Mucosa of descending colon (tissue), 3 donors: ENCODE measurements at regions not wholly inside any gene's neighbourhood (a gene's known extent, or its start where the extent isn't known, plus 50 kb on each side); places are given as distances from the start of the nearest gene placed in this dataset.

Experiments
- ATAC-seq: fragments of 200-7000 bp; cut with Tn5 transposase; one replicate; pipeline ENCODE4 v1.9.1; 2020; ENCODE audit warnings: mild to moderate bottlenecking, moderate library complexity
- DNase-seq, 3 donors: peaks; one replicate each; pipeline ENCODE4 v3.0.0-alpha.2; 2020
- H3K36me3 ChIP-seq: fragments of 200-600 bp; one replicate; pipeline ENCODE4 v1.8.0; 2021; ENCODE audit warnings: low read depth, mild to moderate bottlenecking
- H3K4me1 ChIP-seq: fragments of 200-600 bp; one replicate; pipeline ENCODE4 v1.8.0; 2021; ENCODE audit warnings: low read depth, mild to moderate bottlenecking
- H3K4me3 ChIP-seq: fragments of 200-600 bp; one replicate; pipeline ENCODE4 v1.8.0; 2021; ENCODE audit warnings: mild to moderate bottlenecking
- H3K9me3 ChIP-seq: fragments of 200-600 bp; one replicate; pipeline ENCODE4 v1.8.0; 2021; ENCODE audit warnings: mild to moderate bottlenecking
- intact Hi-C, 2 donors: fragments of 100-400 bp; cut with DNase I in 1 of 2; cut with micrococcal nuclease in 1 of 2; formaldehyde crosslinking; loops; one replicate each; pipeline versions ENCODE4 v1.11.0 to v1.11.1; 2022; cut with DNase I, micrococcal nuclease
- TF ChIP-seq, protein P1 (sequence below): fragments of 200-600 bp; IDR thresholded peaks from one replicate; pipeline ENCODE4 v1.8.0; 2022; ENCODE audit warnings: antibody characterized with exemption, mild to moderate bottlenecking
- donor health status: DM: no; HTN: no; CAD: no; lungs with moderate emphysema.
- donor health status: DM: no; HTN: no; CAD: no.
- donor health status: DM: no; HTN: yes; CAD: no.

GRCh38 chr1:94314222-94314858 lies 77.0 kb upstream of the ARHGAP29 start:
- no peaks in the 10 kb centered on the region for H3K9me3 ChIP-seq
- ATAC-seq = peak; percentile 43

DNA sequence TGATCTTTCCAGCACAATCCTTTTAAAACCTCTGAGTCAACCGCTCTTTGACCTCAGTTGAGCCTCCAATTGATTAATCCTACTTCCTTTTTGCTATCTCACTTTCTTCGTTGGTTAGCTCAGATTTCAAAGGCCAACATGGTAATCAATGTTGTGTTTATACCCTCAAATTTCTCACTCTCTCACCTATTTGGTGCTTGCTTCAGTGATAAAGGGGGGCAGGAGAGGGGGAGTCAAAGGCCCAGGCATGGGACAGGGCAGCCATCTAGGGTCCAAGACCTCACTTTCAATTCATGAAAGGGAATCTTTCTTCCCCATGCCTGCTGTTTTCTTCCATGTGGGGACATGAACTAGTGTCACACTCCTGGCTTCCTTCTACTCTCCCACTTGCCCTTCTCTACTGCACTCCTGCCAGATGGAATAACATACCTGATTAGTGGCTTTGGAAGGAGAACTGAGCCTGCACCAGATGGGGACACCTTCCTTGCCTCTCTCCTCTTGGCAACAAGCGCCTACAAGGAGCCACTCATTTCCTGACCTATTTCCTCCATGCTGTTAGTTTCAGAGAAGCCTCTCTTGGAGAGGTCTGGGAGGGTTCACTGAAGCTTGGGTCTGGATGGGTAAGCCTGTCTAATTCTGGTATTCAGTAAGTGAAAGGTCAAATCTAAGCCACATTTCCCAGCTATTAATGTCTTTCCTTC lies 73.3 kb upstream of the ARHGAP29 start:
- TF ChIP-seq, protein P1, sequence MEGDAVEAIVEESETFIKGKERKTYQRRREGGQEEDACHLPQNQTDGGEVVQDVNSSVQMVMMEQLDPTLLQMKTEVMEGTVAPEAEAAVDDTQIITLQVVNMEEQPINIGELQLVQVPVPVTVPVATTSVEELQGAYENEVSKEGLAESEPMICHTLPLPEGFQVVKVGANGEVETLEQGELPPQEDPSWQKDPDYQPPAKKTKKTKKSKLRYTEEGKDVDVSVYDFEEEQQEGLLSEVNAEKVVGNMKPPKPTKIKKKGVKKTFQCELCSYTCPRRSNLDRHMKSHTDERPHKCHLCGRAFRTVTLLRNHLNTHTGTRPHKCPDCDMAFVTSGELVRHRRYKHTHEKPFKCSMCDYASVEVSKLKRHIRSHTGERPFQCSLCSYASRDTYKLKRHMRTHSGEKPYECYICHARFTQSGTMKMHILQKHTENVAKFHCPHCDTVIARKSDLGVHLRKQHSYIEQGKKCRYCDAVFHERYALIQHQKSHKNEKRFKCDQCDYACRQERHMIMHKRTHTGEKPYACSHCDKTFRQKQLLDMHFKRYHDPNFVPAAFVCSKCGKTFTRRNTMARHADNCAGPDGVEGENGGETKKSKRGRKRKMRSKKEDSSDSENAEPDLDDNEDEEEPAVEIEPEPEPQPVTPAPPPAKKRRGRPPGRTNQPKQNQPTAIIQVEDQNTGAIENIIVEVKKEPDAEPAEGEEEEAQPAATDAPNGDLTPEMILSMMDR = no peak
- Histone ChIP-seq H3K36me3 (no peaks in the 10 kb centered on the region), H3K4me3 (no peak overlapping the region), H3K4me1 (no peaks in the 10 kb centered on the region), H3K9me3 (no peaks in the 10 kb centered on the region)
- ATAC-seq (peak; percentile 29), DNase-seq (no peak)
- intact Hi-C loops = no loop called here

More at GRCh38 chr1:94314222-94314858, 77.0 kb upstream of the ARHGAP29 start:
- intact Hi-C loops = no loop called here
- no peaks in the 10 kb centered on the region for H3K36me3 ChIP-seq
- H3K4me1 ChIP-seq = no peaks in the 10 kb centered on the region
- TF ChIP-seq, protein P1 = no peak
- no peak overlapping the region for H3K4me3 ChIP-seq
- no peak for DNase-seq

GRCh38 chr1:94309829-94310569 lies 72.6 kb upstream of the ARHGAP29 start:
- no peaks in the 10 kb centered on the region for H3K4me1 ChIP-seq
- ATAC-seq = no peak

GRCh38 chr1:94309216-94309615 lies 71.8 kb upstream of the ARHGAP29 start:
- Histone ChIP-seq H3K4me3 (no peak overlapping the region), H3K9me3 (no peaks in the 10 kb centered on the region), H3K4me1 (no peaks in the 10 kb centered on the region), H3K36me3 (no peaks in the 10 kb centered on the region)
- no peak for ATAC-seq
- no peak for DNase-seq
- intact Hi-C loops = no loop called here
- TF ChIP-seq, protein P1 = no peak

More at GRCh38 chr1:94309829-94310569, 72.6 kb upstream of the ARHGAP29 start:
- Histone ChIP-seq H3K9me3 (no peaks in the 10 kb centered on the region), H3K36me3 (no peaks in the 10 kb centered on the region), H3K4me3 (no peak overlapping the region)
- intact Hi-C loops = no loop called here
- TF ChIP-seq, protein P1 = no peak
- DNase-seq = no peak

GRCh38 chr1:94306521-94306920 lies 69.1 kb upstream of the ARHGAP29 start:
- no peaks in the 10 kb centered on the region for H3K36me3 ChIP-seq

More at GRCh38 chr1:94306521-94306920, 69.1 kb upstream of the ARHGAP29 start:
- Histone ChIP-seq H3K4me1 (no peaks in the 10 kb centered on the region), H3K9me3 (no peaks in the 10 kb centered on the region), H3K4me3 (no peak overlapping the region)
- DNase-seq (no peak), ATAC-seq (no peak)
- intact Hi-C loops = no loop called here
- TF ChIP-seq, protein P1 = no peak
